ENCODE measurements at regions not wholly inside any gene's neighbourhood (a gene's known extent, or its start where the extent isn't known, plus 50 kb on each side); places are given as distances from the start of the nearest gene placed in this dataset.

- peak; percentile 54 for TF ChIP-seq PAXIP1 (CRISPR knock-in tag; conservative IDR thresholded peaks at IDR 0.05)
- no peak; the same call in 1 of the 2 replicates for TF ChIP-seq SIN3A (IDR thresholded peaks at IDR 0.05; ENCODE audit: borderline replicate concordance, low read depth, low read length)
- no peak for TF ChIP-seq JUN (CRISPR knock-in tag; IDR thresholded peaks at IDR 0.05)
- no peak; the same call in 1 of the 2 replicates for TF ChIP-seq GMEB1 (CRISPR knock-in tag; IDR thresholded peaks at IDR 0.05; ENCODE audit: borderline replicate concordance)
- TF ChIP-seq REL (CRISPR knock-in tag; conservative IDR thresholded peaks at IDR 0.05) = no peak
- TF ChIP-seq ZSCAN5A (CRISPR knock-in tag; IDR thresholded peaks at IDR 0.05; ENCODE audit: borderline replicate concordance) = peak; percentile 37
- 0 out of 2 replicates have a peak, but pooled peaks have one; percentile 6 for TF ChIP-seq ARNT2 (CRISPR knock-in tag; IDR thresholded peaks at IDR 0.05; ENCODE audit: low read depth)
- 0 out of 2 replicates have a peak, but pooled peaks have one; percentile 76 for TF ChIP-seq ZNF572 (CRISPR knock-in tag; IDR thresholded peaks at IDR 0.05)
- 0 out of 2 replicates have a peak, but pooled peaks have one; percentile 38 for TF ChIP-seq ZMYM2 (CRISPR knock-in tag; IDR thresholded peaks at IDR 0.05)
- peak; percentile 22 for TF ChIP-seq ZSCAN31 (CRISPR knock-in tag; IDR thresholded peaks at IDR 0.05; ENCODE audit: low read depth)
- TF ChIP-seq NONO (IDR thresholded peaks at IDR 0.05) = no peak
- no peak for TF ChIP-seq NONO (CRISPR knock-in tag; conservative IDR thresholded peaks at IDR 0.05)
- TF ChIP-seq NFKB2 (CRISPR knock-in tag; IDR thresholded peaks at IDR 0.05; ENCODE audit: borderline replicate concordance) = peak; percentile 51; the same call in 1 of the 2 replicates
- no peak for TF ChIP-seq ZNF550 (CRISPR knock-in tag; IDR thresholded peaks at IDR 0.05; ENCODE audit: borderline replicate concordance)
- peak; percentile 60; the same call in 1 of the 2 replicates for TF ChIP-seq SNAPC2 (CRISPR knock-in tag; IDR thresholded peaks at IDR 0.05)
- no peak for TF ChIP-seq ZBTB49 (CRISPR knock-in tag; IDR thresholded peaks at IDR 0.05; ENCODE audit: borderline replicate concordance)
- no peak for TF ChIP-seq LCORL (IDR thresholded peaks at IDR 0.05)
- peak; percentile 84 for TF ChIP-seq LCORL (CRISPR knock-in tag; IDR thresholded peaks at IDR 0.05)
- peak; percentile 89 for TF ChIP-seq AGO2 (optimal IDR thresholded peaks at IDR 0.05; ENCODE audit: low read depth, low read length)
Measured at GRCh38 chr7:140230861-140231770, 54.3 kb upstream of the KDM7A start (continued).

All from HepG2 (cell line).